ENCODE measurements at regions not wholly inside any gene's neighbourhood (a gene's known extent, or its start where the extent isn't known, plus 50 kb on each side); places are given as distances from the start of the nearest gene placed in this dataset.
"Not testable (repeated sequence)": the region's sequence is repeated elsewhere in the genome, so short reads cannot be mapped to it uniquely, and the experiment has no call there.

DNA sequence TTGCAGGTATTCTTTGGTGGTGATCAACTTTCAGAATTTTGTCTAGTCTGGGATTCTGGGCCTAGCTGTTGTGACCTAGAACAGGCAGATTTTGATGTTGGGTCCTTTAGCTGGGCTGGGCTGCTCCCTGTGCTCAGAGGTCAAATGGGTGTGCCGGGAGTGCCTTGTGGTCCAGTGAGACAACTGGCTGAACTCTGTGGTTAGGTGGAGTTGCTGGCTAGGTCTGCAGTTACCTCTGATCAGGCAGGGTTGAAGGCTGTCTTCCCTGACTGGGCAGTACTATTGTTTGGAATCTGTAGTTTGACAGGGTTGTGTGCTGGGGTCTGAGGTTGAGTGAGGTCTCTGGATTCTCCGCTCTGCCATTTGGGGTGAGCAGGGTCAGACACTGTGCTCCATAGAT is 599.3 kb downstream of the RAPGEF2 start:
- Histone ChIP-seq H3K9me3 (no peaks in the 10 kb centered on the region), H3K27me3 (no peaks in the 10 kb centered on the region), H3K36me3 (no peaks in the 10 kb centered on the region), H3K4me3 (no peak overlapping the region), H3K4me1 (no peaks in the 10 kb centered on the region), H3K27ac (no peak overlapping the region)
- no peak for DNase-seq (ENCODE audit: low spot score in 2 of 2)
- intact Hi-C loops (cut with DNase I): no loop called here
- TF ChIP-seq, protein P1, sequence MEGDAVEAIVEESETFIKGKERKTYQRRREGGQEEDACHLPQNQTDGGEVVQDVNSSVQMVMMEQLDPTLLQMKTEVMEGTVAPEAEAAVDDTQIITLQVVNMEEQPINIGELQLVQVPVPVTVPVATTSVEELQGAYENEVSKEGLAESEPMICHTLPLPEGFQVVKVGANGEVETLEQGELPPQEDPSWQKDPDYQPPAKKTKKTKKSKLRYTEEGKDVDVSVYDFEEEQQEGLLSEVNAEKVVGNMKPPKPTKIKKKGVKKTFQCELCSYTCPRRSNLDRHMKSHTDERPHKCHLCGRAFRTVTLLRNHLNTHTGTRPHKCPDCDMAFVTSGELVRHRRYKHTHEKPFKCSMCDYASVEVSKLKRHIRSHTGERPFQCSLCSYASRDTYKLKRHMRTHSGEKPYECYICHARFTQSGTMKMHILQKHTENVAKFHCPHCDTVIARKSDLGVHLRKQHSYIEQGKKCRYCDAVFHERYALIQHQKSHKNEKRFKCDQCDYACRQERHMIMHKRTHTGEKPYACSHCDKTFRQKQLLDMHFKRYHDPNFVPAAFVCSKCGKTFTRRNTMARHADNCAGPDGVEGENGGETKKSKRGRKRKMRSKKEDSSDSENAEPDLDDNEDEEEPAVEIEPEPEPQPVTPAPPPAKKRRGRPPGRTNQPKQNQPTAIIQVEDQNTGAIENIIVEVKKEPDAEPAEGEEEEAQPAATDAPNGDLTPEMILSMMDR (IDR thresholded peaks at IDR 0.05): no peak

DNA sequence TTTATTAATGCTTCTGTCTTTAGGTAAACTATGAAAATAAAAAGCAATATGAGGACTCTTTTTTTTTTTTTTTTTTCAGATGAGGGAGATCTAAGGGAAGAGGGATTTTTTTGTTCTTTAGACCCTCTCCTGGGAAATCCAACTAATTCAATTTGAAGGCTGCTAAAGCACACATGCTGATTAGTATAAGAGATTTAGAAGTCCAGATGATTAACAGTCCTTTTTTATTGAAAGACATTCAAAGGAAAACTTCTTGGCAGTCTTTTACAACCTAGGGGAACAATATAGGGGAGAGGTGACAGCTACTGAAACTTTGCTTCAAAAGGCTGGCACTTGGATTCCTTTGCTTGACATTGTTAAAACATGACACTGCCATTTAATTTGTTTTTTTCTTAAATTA is 602.5 kb downstream of the RAPGEF2 start:
- intact Hi-C loops (cut with DNase I): no loop called here
- no peak overlapping the region for H3K4me3 ChIP-seq
- H3K36me3 ChIP-seq: no peaks in the 10 kb centered on the region
- H3K27me3 ChIP-seq: no peaks in the 10 kb centered on the region
- no peak for DNase-seq (ENCODE audit: low spot score in 2 of 2)
- H3K27ac ChIP-seq: no peak overlapping the region
- no peaks in the 10 kb centered on the region for H3K9me3 ChIP-seq
- H3K4me1 ChIP-seq: no peaks in the 10 kb centered on the region
- TF ChIP-seq, protein P1 (IDR thresholded peaks at IDR 0.05): no peak

DNA sequence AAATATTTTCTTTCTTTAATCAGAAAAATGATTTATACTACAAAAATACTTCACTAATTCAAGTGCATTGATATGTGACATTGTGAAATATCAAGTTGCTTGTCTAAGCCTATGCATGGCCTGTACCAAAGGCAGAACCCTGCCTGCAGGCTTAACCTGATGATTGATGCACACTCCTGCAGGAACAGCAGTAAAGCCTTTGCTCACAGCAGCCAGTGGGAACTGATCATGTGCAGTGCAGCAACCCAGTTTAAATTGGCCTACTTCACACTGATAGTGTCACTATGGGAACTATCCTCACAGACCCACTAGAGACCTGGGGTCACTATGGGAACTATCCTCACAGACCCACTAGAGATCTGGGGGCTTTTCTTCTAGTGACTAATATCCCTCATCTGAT is 603.8 kb downstream of the RAPGEF2 start:
- H3K36me3 ChIP-seq: no peaks in the 10 kb centered on the region
- intact Hi-C loops (cut with DNase I): no loop called here
- no peaks in the 10 kb centered on the region for H3K4me1 ChIP-seq
- TF ChIP-seq, protein P1 (IDR thresholded peaks at IDR 0.05): no peak
- no peak overlapping the region for H3K27ac ChIP-seq
- no peak for DNase-seq (ENCODE audit: low spot score in 2 of 2)
- no peaks in the 10 kb centered on the region for H3K27me3 ChIP-seq
- no peaks in the 10 kb centered on the region for H3K9me3 ChIP-seq
- no peak overlapping the region for H3K4me3 ChIP-seq

DNA sequence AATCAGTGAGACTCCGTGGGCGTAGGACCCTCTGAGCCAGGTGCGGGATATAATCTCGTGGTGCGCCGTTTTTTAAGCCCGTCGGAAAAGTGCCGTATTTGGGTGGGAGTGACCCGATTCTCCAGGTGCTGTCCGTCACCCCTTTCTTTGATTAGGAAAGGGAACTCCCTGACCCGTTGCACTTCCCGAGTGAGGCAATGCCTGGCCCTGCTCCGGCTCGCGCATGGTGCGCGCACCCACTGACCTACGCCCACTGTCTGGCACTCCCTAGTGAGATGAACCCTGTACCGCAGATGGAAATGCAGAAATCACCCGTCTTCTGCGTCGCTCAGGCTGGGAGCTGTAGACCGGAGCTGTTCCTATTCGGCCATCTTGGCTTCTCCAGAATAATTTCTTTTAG is 612.3 kb downstream of the RAPGEF2 start:
- H3K36me3 ChIP-seq; DNase-seq (ENCODE audit: low spot score in 2 of 2); H3K4me1 ChIP-seq; H3K27me3 ChIP-seq; H3K27ac ChIP-seq; H3K4me3 ChIP-seq; intact Hi-C loops (cut with DNase I); H3K9me3 ChIP-seq: not testable (repeated sequence)

DNA sequence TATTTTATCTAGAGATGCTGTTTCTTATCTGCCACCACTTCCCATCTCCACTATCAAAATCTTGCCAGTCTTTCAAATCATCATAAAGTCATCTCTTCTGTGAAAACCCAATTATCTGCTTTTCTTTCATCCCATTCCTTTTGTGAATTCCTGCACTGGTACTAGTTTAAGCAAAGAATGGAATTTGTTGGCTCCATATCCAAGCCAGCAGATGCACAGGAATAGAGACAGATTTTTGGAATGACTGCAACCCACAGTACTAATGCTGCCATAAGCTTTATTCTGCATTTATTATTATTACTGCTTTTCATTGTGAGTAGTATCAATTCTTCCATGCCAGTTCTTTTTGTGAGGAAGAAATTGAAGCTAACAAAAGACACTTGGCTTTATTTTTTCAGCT is 616.7 kb downstream of the RAPGEF2 start:
- Histone ChIP-seq H3K36me3 (no peaks in the 10 kb centered on the region), H3K27ac (no peak overlapping the region), H3K9me3 (no peaks in the 10 kb centered on the region), H3K4me3 (no peak overlapping the region), H3K27me3 (no peaks in the 10 kb centered on the region), H3K4me1 (no peaks in the 10 kb centered on the region)
- TF ChIP-seq, protein P1 (IDR thresholded peaks at IDR 0.05): no peak
- DNase-seq (ENCODE audit: low spot score in 2 of 2): no peak
- intact Hi-C loops (cut with DNase I): no loop called here

DNA sequence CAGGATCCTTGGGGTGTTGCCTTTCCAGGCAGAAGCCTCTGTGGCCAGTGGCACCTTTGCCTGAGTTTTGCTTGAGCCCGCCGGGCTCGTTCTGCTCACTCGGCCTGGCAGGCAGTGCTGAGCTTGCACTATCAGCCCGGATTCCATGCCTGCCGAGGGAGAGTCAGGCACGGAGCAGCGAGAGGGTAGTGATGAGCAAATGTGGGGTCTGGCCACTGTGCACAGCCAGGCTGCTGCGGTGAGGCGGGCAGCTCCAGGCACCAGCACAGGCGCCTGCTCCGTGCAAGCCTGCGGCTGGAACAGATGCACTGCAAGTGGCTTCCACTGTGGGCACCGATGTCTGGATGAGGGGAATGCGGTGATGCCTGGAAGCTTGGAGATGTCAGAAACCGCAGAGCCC is 619.2 kb downstream of the RAPGEF2 start:
- no peak overlapping the region for H3K27ac ChIP-seq
- H3K4me1 ChIP-seq: no peaks in the 10 kb centered on the region
- DNase-seq (ENCODE audit: low spot score in 2 of 2): no peak
- intact Hi-C loops (cut with DNase I): no loop called here
- H3K9me3 ChIP-seq: no peaks in the 10 kb centered on the region
- no peaks in the 10 kb centered on the region for H3K27me3 ChIP-seq
- no peaks in the 10 kb centered on the region for H3K36me3 ChIP-seq
- H3K4me3 ChIP-seq: no peak overlapping the region
- TF ChIP-seq, protein P1 (IDR thresholded peaks at IDR 0.05): no peak

Data from ascending aorta (tissue), 2 donors.